ENCODE measurements at regions not wholly inside any gene's neighbourhood (a gene's known extent, or its start where the extent isn't known, plus 50 kb on each side); places are given as distances from the start of the nearest gene placed in this dataset.

GRCh38 chr5:130350131-130350530, 445.9 kb downstream of the CHSY3 start:
- H3K4me1 ChIP-seq (ENCODE audit: control insufficient read depth in 1 of 2, insufficient read depth in 2 of 2, low read depth in 1 of 2, low read length in 1 of 2) = no peaks in the 10 kb centered on the region
- no peak overlapping the region for H3K4me2 ChIP-seq
- H4K20me1 ChIP-seq (ENCODE audit: insufficient read depth) = no peaks in the 10 kb centered on the region
- H3K9me3 ChIP-seq = no peaks in the 10 kb centered on the region
- WGBS (ENCODE audit: low lambda C conversion rate) = 29% methylated on average over 8 of the region's 8 CpGs
- TF ChIP-seq MXI1 (IDR thresholded peaks at IDR 0.05; ENCODE audit: low read depth, low read length) = no peak
- TF ChIP-seq MAX (IDR thresholded peaks at IDR 0.05; ENCODE audit: low read depth) = no peak
- TF ChIP-seq MEF2A (IDR thresholded peaks at IDR 0.05; ENCODE audit: borderline replicate concordance, low read depth) = no peak
- no peak for TF ChIP-seq CTCF (IDR thresholded peaks at IDR 0.05)
- TF ChIP-seq GABPA (IDR thresholded peaks at IDR 0.05; ENCODE audit: low read depth) = no peak
- TF ChIP-seq USF2 (IDR thresholded peaks at IDR 0.05; ENCODE audit: borderline replicate concordance, low read depth, low read length) = no peak
- TF ChIP-seq FOXJ3 (CRISPR knock-in tag; IDR thresholded peaks at IDR 0.05) = no peak
- no peak overlapping the region for H3K4me3 ChIP-seq (ENCODE audit: low read depth in 2 of 2, low read length in 1 of 2)
- no peaks in the 10 kb centered on the region for H3K9me2 ChIP-seq
- H2AFZ ChIP-seq (ENCODE audit: low read depth) = no peak overlapping the region
- no peaks in the 10 kb centered on the region for H3K79me2 ChIP-seq (ENCODE audit: insufficient read depth)
- H3K9ac ChIP-seq = no peak overlapping the region
- CTCF ChIA-PET = no interaction called here
- H3K36me3 ChIP-seq (replicated peaks in 1 of 2; ENCODE audit: control insufficient read depth in 1 of 2, insufficient read depth in 2 of 2, low read length in 1 of 2) = no peaks in the 10 kb centered on the region
- no peak for DNase-seq
- no peaks in the 10 kb centered on the region for H3F3A ChIP-seq (replicated peaks; ENCODE audit: insufficient read depth)
- H3K27ac ChIP-seq (ENCODE audit: low read depth in 2 of 2, low read length in 1 of 2) = no peak overlapping the region
- POLR2A ChIA-PET = no interaction called here
- H3K27me3 ChIP-seq (ENCODE audit: insufficient read depth) = no peaks in the 10 kb centered on the region

- no peaks in the 10 kb centered on the region for H3K27me3 ChIP-seq (ENCODE audit: insufficient read depth)
- POLR2A ChIA-PET = no interaction called here
- H2AFZ ChIP-seq (ENCODE audit: low read depth) = peak overlapping the region; percentile 51; the same call in 1 of the 2 replicates
- H3K9ac ChIP-seq = no peak overlapping the region
- CTCF ChIA-PET = no interaction called here
- H3K36me3 ChIP-seq (replicated peaks in 1 of 2; ENCODE audit: control insufficient read depth in 1 of 2, insufficient read depth in 2 of 2, low read length in 1 of 2) = no peaks in the 10 kb centered on the region
- no peak overlapping the region for H3K27ac ChIP-seq (ENCODE audit: low read depth in 2 of 2, low read length in 1 of 2)
- no peaks in the 10 kb centered on the region for H4K20me1 ChIP-seq (ENCODE audit: insufficient read depth)
- no peak for DNase-seq
- H3K9me2 ChIP-seq = no peaks in the 10 kb centered on the region
- TF ChIP-seq PBX3 (IDR thresholded peaks at IDR 0.05) (no peak), FOSL2 (IDR thresholded peaks at IDR 0.05; ENCODE audit: borderline replicate concordance, low read depth) (peak; percentile 36; the same call in 1 of the 2 replicates), EZH2phosphoT487 (IDR thresholded peaks at IDR 0.05; ENCODE audit: borderline replicate concordance, low read depth) (no peak), JUND (IDR thresholded peaks at IDR 0.05) (0 out of 2 replicates have a peak, but pooled peaks have one; percentile 21), FOXM1 (IDR thresholded peaks at IDR 0.05; ENCODE audit: low read depth) (no peak)
- H3K79me2 ChIP-seq (ENCODE audit: insufficient read depth) = no peaks in the 10 kb centered on the region
- no peaks in the 10 kb centered on the region for H3F3A ChIP-seq (replicated peaks; ENCODE audit: insufficient read depth)
- H3K9me3 ChIP-seq = no peaks in the 10 kb centered on the region
- WGBS (ENCODE audit: low lambda C conversion rate) = 3% methylated on average over 7 of the region's 7 CpGs
- no peak overlapping the region for H3K4me3 ChIP-seq (ENCODE audit: low read depth in 2 of 2, low read length in 1 of 2)
- H3K4me1 ChIP-seq (ENCODE audit: control insufficient read depth in 1 of 2, insufficient read depth in 2 of 2, low read depth in 1 of 2, low read length in 1 of 2) = peaks cover 0 to 5% of the 10 kb centered on the region in 2 experiments; a peak in 1 of 4 replicates
- no peak overlapping the region; the same call in 1 of the 2 replicates for H3K4me2 ChIP-seq
Observed at GRCh38 chr5:130337179-130337888, 433.1 kb downstream of the CHSY3 start.
